OCI-LY1 (cell line): ENCODE measurements at regions not wholly inside any gene's neighbourhood (a gene's known extent, or its start where the extent isn't known, plus 50 kb on each side); places are given as distances from the start of the nearest gene placed in this dataset.

Source experiments
- H2AFZ ChIP-seq: fragments of 200-600 bp; sonication (generic), shearing (Covaris generic); 2 replicates; pipeline ENCODE4 v1.6.0; 2014; ENCODE audit warnings: antibody characterized with exemption, mild to moderate bottlenecking, low read length
- H3F3A ChIP-seq: fragments of 200-600 bp; sonication (generic), shearing (Covaris generic); 2 replicates; pipeline ENCODE4 v1.6.0; 2014; ENCODE audit warnings: mild to moderate bottlenecking, antibody characterized with exemption, low read length, moderate library complexity; ENCODE audit not compliant: insufficient read depth
- H3K27ac ChIP-seq: fragments of 200-600 bp; sonication (generic); 2 replicates; pipeline ENCODE4 v1.5.1; 2014; ENCODE audit warnings: low read length, mixed run types, mild to moderate bottlenecking, low read depth; ENCODE audit not compliant: poor library complexity, severe bottlenecking
- H3K27me3 ChIP-seq: fragments of 200-600 bp; sonication (generic); 2 replicates; pipeline ENCODE4 v1.6.0; 2014; ENCODE audit warnings: antibody characterized with exemption, mild to moderate bottlenecking, low read length, moderate library complexity; ENCODE audit not compliant: insufficient read depth
- H3K36me3 ChIP-seq: fragments of 200-600 bp; sonication (generic); 2 replicates; pipeline ENCODE4 v1.6.1; 2014; ENCODE audit warnings: mild to moderate bottlenecking, antibody characterized with exemption, low read length, moderate library complexity, mixed read lengths; ENCODE audit not compliant: insufficient read depth
- H3K4me1 ChIP-seq: fragments of 200-600 bp; sonication (generic); 2 replicates; pipeline ENCODE4 v1.5.1; 2014; ENCODE audit warnings: mild to moderate bottlenecking, low read length, moderate library complexity; ENCODE audit not compliant: insufficient read depth, severe bottlenecking
- H3K4me2 ChIP-seq: fragments of 200-600 bp; sonication (generic), shearing (Covaris generic); 2 replicates; pipeline ENCODE4 v1.6.1; 2014; ENCODE audit warnings: low read length
- H3K4me3 ChIP-seq: fragments of 200-600 bp; sonication (generic); 2 replicates; pipeline ENCODE4 v1.5.1; 2014; ENCODE audit warnings: low read length, low read depth, mild to moderate bottlenecking, mixed read lengths; ENCODE audit not compliant: poor library complexity, severe bottlenecking
- H3K79me2 ChIP-seq: fragments of 200-600 bp; shearing (Covaris generic); 2 replicates; pipeline ENCODE4 v1.6.1; 2016; ENCODE audit warnings: mixed run types, low read length, mixed read lengths; ENCODE audit not compliant: insufficient read depth
- H3K9ac ChIP-seq: fragments of 200-600 bp; sonication (generic), shearing (Covaris generic); 2 replicates; pipeline ENCODE4 v1.6.1; 2014; ENCODE audit warnings: mild to moderate bottlenecking, low read length, mixed read lengths
- H3K9me2 ChIP-seq: fragments of 200-600 bp; sonication (generic), shearing (Covaris generic); 2 replicates; pipeline ENCODE4 v1.6.1; 2014; ENCODE audit warnings: low read depth, mild to moderate bottlenecking, low read length, mixed read lengths
- H3K9me3 ChIP-seq: fragments of 200-600 bp; shearing (Covaris generic); 2 replicates; pipeline ENCODE4 v1.6.1; 2014; ENCODE audit warnings: low read length, mixed read lengths
- H4K20me1 ChIP-seq: fragments of 200-600 bp; sonication (generic), shearing (Covaris generic); 2 replicates; pipeline ENCODE4 v1.6.0; 2016; ENCODE audit warnings: mild to moderate bottlenecking, low read length; ENCODE audit not compliant: insufficient read depth
- CTCF ChIP-seq: fragments of 200-600 bp; sonication (generic), shearing (Covaris generic); IDR thresholded peaks from 2 replicates; pipeline ENCODE4 v1.5.1; 2017; ENCODE audit warnings: mild to moderate bottlenecking, antibody characterized with exemption, low read length, moderate library complexity, mixed read lengths
- EZH2 ChIP-seq: fragments of 200-600 bp; sonication (generic), shearing (Covaris generic); IDR thresholded peaks from 2 replicates; pipeline ENCODE4 v1.8.0; 2017; ENCODE audit warnings: borderline replicate concordance, mixed run types, mild to moderate bottlenecking, antibody characterized with exemption, low read length, moderate library complexity, mixed read lengths

GRCh38 chr9:11595756-11596155 lies 983.0 kb upstream of the PTPRD start:
- no peaks in the 10 kb centered on the region for H3K79me2 ChIP-seq
- no peaks in the 10 kb centered on the region for H3K27me3 ChIP-seq
- no peaks in the 10 kb centered on the region for H3F3A ChIP-seq
- no peaks in the 10 kb centered on the region for H3K9me2 ChIP-seq
- no peak overlapping the region for H3K27ac ChIP-seq
- H3K36me3 ChIP-seq = no peaks in the 10 kb centered on the region
- H3K4me2 ChIP-seq = no peak overlapping the region
- TF ChIP-seq EZH2 (no peak), CTCF (no peak)
- H3K9me3 ChIP-seq = no peaks in the 10 kb centered on the region
- H3K4me1 ChIP-seq = no peaks in the 10 kb centered on the region
- H3K9ac ChIP-seq = no peak overlapping the region
- H3K4me3 ChIP-seq = no peak overlapping the region
- H2AFZ ChIP-seq = no peak overlapping the region
- H4K20me1 ChIP-seq = no peaks in the 10 kb centered on the region

GRCh38 chr9:11618241-11618805 lies 1005.5 kb upstream of the PTPRD start:
- Histone ChIP-seq H3F3A (no peaks in the 10 kb centered on the region), H3K36me3 (no peaks in the 10 kb centered on the region), H3K27me3 (no peaks in the 10 kb centered on the region), H3K9ac (no peak overlapping the region), H4K20me1 (no peaks in the 10 kb centered on the region), H2AFZ (no peak overlapping the region), H3K79me2 (no peaks in the 10 kb centered on the region), H3K4me2 (no peak overlapping the region), H3K4me3 (no peak overlapping the region), H3K27ac (no peak overlapping the region), H3K9me2 (no peaks in the 10 kb centered on the region), H3K9me3 (no peaks in the 10 kb centered on the region), H3K4me1 (no peaks in the 10 kb centered on the region)
- TF ChIP-seq CTCF = peak; percentile 40; the same call in 1 of the 2 replicates
- TF ChIP-seq EZH2 = no peak

DNA sequence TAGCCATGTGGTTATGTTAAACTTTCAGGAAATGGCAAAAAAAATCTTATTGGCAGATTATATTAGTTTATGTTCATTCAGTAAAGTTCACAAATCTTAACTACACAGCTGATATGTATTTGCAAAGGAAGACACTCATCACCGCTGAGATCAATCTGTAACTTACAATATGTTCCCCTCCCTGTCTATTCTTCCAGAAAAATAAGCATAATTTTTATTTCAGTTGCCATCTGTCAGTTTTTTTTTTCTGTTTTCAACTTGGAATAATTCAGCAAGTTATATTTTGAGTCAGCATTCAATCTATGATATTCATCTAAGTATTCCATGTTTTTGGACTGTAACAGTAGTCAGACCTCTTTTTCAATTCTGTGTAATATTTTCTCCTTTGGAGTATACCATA lies 1019.9 kb upstream of the PTPRD start:
- H3K9me2 ChIP-seq = no peaks in the 10 kb centered on the region
- H4K20me1 ChIP-seq = no peaks in the 10 kb centered on the region
- no peaks in the 10 kb centered on the region for H3K4me1 ChIP-seq
- no peak for TF ChIP-seq EZH2
- TF ChIP-seq CTCF = no peak
- H3K27ac ChIP-seq = no peak overlapping the region
- no peak overlapping the region for H3K4me3 ChIP-seq
- H3K4me2 ChIP-seq = no peak overlapping the region
- H3K36me3 ChIP-seq = no peaks in the 10 kb centered on the region
- no peaks in the 10 kb centered on the region for H3K27me3 ChIP-seq
- no peak overlapping the region for H2AFZ ChIP-seq
- no peaks in the 10 kb centered on the region for H3K79me2 ChIP-seq
- no peaks in the 10 kb centered on the region for H3F3A ChIP-seq
- no peaks in the 10 kb centered on the region for H3K9me3 ChIP-seq
- H3K9ac ChIP-seq = no peak overlapping the region
